ENCODE measurements at regions not wholly inside any gene's neighbourhood (a gene's known extent, or its start where the extent isn't known, plus 50 kb on each side); places are given as distances from the start of the nearest gene placed in this dataset.

- TF ChIP-seq ZNF121 (CRISPR knock-in tag; IDR thresholded peaks at IDR 0.05): no peak
- TF ChIP-seq SMAD3 (CRISPR knock-in tag; IDR thresholded peaks at IDR 0.05; ENCODE audit: borderline replicate concordance): no peak
- TF ChIP-seq CTCF (IDR thresholded peaks at IDR 0.05): no peak
- no peak for TF ChIP-seq MXD4 (CRISPR knock-in tag; IDR thresholded peaks at IDR 0.05; ENCODE audit: borderline replicate concordance)
- TF ChIP-seq JUN (CRISPR knock-in tag; IDR thresholded peaks at IDR 0.05): no peak
- TF ChIP-seq ATF6 (CRISPR knock-in tag; IDR thresholded peaks at IDR 0.05): no peak
- TF ChIP-seq NR3C1 (CRISPR knock-in tag; conservative IDR thresholded peaks at IDR 0.05; ENCODE audit: low read depth): no peak
- no peak for TF ChIP-seq HMGXB4 (CRISPR knock-in tag; IDR thresholded peaks at IDR 0.05)
- TF ChIP-seq, protein P1, sequence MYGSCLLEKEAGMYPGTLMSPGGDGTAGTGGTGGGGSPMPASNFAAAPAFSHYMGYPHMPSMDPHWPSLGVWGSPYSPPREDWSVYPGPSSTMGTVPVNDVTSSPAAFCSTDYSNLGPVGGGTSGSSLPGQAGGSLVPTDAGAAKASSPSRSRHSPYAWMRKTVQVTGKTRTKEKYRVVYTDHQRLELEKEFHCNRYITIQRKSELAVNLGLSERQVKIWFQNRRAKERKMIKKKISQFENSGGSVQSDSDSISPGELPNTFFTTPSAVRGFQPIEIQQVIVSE (CRISPR knock-in tag; IDR thresholded peaks at IDR 0.05; ENCODE audit: borderline replicate concordance): no peak
Observed at GRCh38 chr3:19742935-19743334, 191.1 kb downstream of the EFHB start.

Measured in WTC11 (cell line).